ENCODE measurements at regions not wholly inside any gene's neighbourhood (a gene's known extent, or its start where the extent isn't known, plus 50 kb on each side); places are given as distances from the start of the nearest gene placed in this dataset.

DNA sequence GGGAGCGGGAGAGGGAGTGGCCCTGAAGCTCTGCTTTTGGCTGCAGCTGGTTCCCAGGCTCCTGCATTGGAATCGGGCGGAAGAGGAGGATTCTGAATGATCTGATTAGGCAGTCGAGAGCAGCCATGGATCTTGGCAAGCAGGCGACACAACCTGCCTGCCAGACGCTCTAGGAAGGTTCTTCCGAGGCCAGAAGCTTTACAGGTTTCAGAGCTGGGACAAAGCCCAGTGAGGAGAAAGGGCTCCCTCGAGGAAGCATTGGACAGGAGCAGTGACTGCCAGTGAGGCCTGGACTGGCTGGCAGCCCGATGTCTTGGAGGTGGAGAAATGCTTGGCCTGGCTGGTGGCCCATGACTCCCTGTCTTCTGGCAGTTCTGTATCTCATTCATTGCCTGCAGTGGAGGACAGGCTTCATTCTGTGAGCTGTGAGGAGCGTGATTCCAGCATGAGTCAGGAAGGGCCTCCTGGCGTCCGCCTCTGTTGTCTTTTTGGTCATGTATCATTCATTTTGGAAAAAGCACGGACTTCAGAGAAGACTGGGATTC lies 132.7 kb upstream of the IPO9 start:
- ATAC-seq (peak; percentile 65 to 88 (median 84)), DNase-seq (peak; percentile 81 to 94 (median 91))
- peak overlapping the region in 1 of 12 donors; percentile 14 for H3K4me3 ChIP-seq
- peak overlapping the region in 11 of 12 donors; percentile 40 to 72 (median 60) for H3K27ac ChIP-seq
- intact Hi-C loops (cut with DNase I), result loop anchor here in 4 of 10 donors (5.0 to 10.0 kb wide), 3 partner anchors 44 to 54 kb away; no protein-coding TSS in a partner anchor
- WGBS, 4 donors, result 13 to 36% (median 20%) methylated on average over 12 to 13 of the region's 13 CpGs
- H3K36me3 ChIP-seq, result no peaks in the 10 kb centered on the region
- H3K27me3 ChIP-seq, result no peaks in the 10 kb centered on the region
- H3K9me3 ChIP-seq, result no peaks in the 10 kb centered on the region
- peaks cover 4 to 72% (median 57%) of the 10 kb centered on the region in 12 donors for H3K4me1 ChIP-seq
- TF ChIP-seq CTCF (IDR thresholded peaks at IDR 0.05) (peak in 1 of 12 donors; percentile 33), POLR2A (IDR thresholded peaks at IDR 0.05) (no peak)

GRCh38 chr1:201697174-201697573 lies 131.8 kb upstream of the IPO9 start:
- peak overlapping the region in 7 of 12 donors; percentile 40 to 70 (median 60) for H3K27ac ChIP-seq
- TF ChIP-seq CTCF (IDR thresholded peaks at IDR 0.05) (no peak), POLR2A (IDR thresholded peaks at IDR 0.05) (no peak)
- intact Hi-C loops (cut with DNase I), result loop anchor here in 4 of 10 donors (5.0 to 10.0 kb wide), 3 partner anchors 45 to 55 kb away; no protein-coding TSS in a partner anchor

DNA sequence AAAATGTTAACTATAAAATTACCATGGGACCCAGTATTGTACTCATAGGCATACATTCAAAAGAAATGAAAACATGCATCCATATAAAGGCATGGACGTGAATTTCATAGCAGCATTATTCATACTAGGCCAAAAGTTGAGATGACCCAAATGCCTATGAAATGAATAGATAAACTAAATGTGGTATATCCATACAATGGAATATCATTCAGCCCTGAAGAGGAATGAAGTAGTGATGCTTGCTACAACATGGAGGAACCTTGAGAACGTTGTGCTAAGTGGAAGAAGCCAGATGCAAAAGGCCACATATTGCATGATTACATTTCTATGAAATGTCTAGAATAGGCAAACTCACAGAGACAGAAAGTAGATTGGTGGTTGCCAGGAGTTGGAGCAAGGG lies 127.1 kb upstream of the IPO9 start:
- intact Hi-C loops (cut with DNase I), result loop anchor here in 2 of 10 donors (5.0 to 10.0 kb wide), 2 partner anchors 50 to 283 kb away; partner anchors contain the start of gene RNPEP (in 1 of the 2)
- peaks cover 9 to 45% (median 30%) of the 10 kb centered on the region in 12 donors for H3K4me1 ChIP-seq
- no peaks in the 10 kb centered on the region for H3K27me3 ChIP-seq
- 93 to 97% (median 94%) methylated on average over 2 of the region's 2 CpGs for WGBS, 4 donors
- no peak for TF ChIP-seq POLR2A (IDR thresholded peaks at IDR 0.05)
- no peak for TF ChIP-seq CTCF (IDR thresholded peaks at IDR 0.05)
- no peak for DNase-seq
- no peak for ATAC-seq
- peaks cover 0 to 7% (median 0%) of the 10 kb centered on the region in 12 donors for H3K9me3 ChIP-seq
- H3K4me3 ChIP-seq, result no peak overlapping the region
- no peak overlapping the region for H3K27ac ChIP-seq
- no peaks in the 10 kb centered on the region for H3K36me3 ChIP-seq

More at GRCh38 chr1:201697174-201697573, 131.8 kb upstream of the IPO9 start:
- DNase-seq (no peak), ATAC-seq (no peak)
- Histone ChIP-seq H3K27me3 (no peaks in the 10 kb centered on the region), H3K36me3 (no peaks in the 10 kb centered on the region), H3K9me3 (peaks cover 0 to 7% (median 0%) of the 10 kb centered on the region in 12 donors), H3K4me3 (no peak overlapping the region), H3K4me1 (peaks cover 4 to 65% (median 52%) of the 10 kb centered on the region in 12 donors)
- WGBS, 4 donors, result 84 to 91% (median 86%) methylated on average over 4 of the region's 4 CpGs

GRCh38 chr1:201702936-201703335 lies 126.0 kb upstream of the IPO9 start:
- TF ChIP-seq CTCF (IDR thresholded peaks at IDR 0.05), result no peak
- no peak for TF ChIP-seq POLR2A (IDR thresholded peaks at IDR 0.05)
- intact Hi-C loops (cut with DNase I), result loop anchor here in 2 of 10 donors (5.0 to 10.0 kb wide), 2 partner anchors 51 to 282 kb away; partner anchors contain the start of gene RNPEP (in 1 of the 2)
- H3K4me1 ChIP-seq, result peaks cover 8 to 39% (median 23%) of the 10 kb centered on the region in 12 donors
- WGBS, 4 donors, result 22 to 47% (median 36%) methylated on average over 2 of the region's 2 CpGs
- DNase-seq, result peak in 3 of 5 donors; percentile 33 to 62 (median 53)
- H3K27ac ChIP-seq, result peak overlapping the region in 10 of 12 donors; percentile 30 to 79 (median 61)
- peaks cover 0 to 7% (median 0%) of the 10 kb centered on the region in 12 donors for H3K9me3 ChIP-seq
- no peaks in the 10 kb centered on the region for H3K36me3 ChIP-seq
- peak; percentile 20 to 65 (median 50) for ATAC-seq
- H3K4me3 ChIP-seq, result no peak overlapping the region
- no peaks in the 10 kb centered on the region for H3K27me3 ChIP-seq
